ENCODE measurements at regions not wholly inside any gene's neighbourhood (a gene's known extent, or its start where the extent isn't known, plus 50 kb on each side); places are given as distances from the start of the nearest gene placed in this dataset.

DNA sequence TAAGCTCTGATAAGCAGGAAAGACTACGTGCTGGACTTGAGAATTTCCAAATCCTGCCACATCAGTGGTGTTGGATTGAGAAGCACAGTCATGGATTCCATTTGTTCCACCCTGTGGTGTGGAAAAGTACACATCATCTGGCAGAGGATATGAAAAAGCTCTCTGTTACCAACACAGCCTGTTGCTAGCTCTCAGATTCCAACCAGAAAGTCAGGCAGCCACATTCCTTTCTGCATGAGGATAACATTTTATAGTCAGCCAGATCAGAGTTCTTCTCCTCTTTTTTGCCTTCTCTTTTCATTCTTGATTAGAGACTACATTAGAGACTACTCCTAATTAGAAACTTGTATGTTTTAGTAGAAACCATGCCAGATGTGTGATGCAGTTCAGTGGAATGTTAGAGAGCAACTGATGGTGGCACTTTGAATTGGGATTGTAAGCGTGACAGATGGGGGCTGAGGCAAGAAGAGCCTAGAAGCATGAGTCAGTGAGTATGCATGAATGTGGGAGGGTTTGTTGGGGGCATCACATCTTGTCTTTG, 61.2 kb upstream of the STXBP6 start:
- POLR2A ChIA-PET = no interaction called here
- CTCF ChIA-PET = no interaction called here

- ChIA-PET POLR2A (no interaction called here), CTCF (no interaction called here)
Observed at GRCh38 chr14:25110106-25110505, 60.2 kb upstream of the STXBP6 start.

GRCh38 chr14:25108959-25109358, 59.0 kb upstream of the STXBP6 start:
- CTCF ChIA-PET = interaction anchor here (1.1 kb wide), 1 partner anchor 24 kb away, joined by 3 read pairs; no protein-coding TSS in a partner anchor
- POLR2A ChIA-PET = no interaction called here

DNA sequence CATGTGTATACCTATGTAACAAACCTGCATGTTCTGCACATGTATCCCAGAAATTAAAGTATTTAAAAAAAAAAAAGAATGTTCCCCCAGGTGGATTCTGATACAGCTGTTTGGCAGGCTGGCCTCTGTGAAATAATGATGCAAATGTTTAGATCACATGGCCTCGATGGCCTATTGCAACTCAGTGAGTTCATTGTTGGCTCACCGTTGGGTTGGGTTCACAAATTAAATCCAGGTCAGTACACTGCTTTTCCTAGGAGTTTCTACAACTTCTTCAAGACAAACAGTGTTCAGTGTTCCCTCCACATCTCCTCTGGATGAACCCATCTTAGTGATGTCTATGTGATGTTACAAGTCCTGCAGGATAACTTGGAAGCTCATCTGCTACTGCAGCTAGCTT, 58.3 kb upstream of the STXBP6 start:
- POLR2A ChIA-PET = no interaction called here

DNA sequence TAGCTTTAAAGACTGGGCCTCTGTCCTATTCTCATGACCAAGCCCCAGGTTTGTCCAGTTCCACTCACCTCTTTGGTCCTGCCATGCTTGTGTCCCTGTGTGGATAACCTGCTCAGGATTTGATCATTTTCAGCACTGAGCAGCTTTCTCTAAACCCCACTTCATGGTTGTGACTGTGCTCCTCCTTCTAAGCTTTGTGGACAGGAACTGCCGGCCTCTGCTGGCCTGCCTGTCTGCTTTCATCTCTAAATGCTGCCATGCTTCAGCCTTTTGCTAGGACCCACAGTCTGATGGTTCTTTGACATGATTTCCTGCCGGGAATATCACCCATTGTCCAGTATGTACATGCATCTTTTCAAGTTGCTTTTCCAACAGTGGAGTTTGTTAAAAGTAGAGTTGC, 53.9 kb upstream of the STXBP6 start:
- ChIA-PET CTCF (no interaction called here), POLR2A (no interaction called here)

More for the DNA sequence above, 58.3 kb upstream of the STXBP6 start:
- CTCF ChIA-PET = interaction anchor here (1.1 kb wide), 1 partner anchor 24 kb away, joined by 3 read pairs; no protein-coding TSS in a partner anchor

DNA sequence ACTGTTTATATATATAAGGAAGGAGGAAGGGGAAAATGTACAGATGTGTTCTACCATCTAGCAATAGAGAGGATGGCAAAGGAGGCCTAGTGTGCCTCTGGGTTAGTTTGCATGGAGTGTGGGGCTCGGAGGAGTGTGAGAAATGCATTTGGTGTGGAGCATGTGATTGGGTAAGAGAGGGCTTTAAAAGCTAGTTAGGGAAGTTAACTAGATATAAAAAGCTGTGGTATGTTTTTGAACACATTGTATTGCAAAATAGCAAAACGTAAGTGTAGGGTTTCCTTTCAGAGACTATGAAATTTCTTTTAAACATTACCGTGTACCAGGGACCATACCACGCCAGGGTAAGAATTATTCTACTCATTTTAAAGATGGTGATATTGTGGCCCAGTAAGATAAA, 53.3 kb upstream of the STXBP6 start:
- CTCF ChIA-PET = no interaction called here
- POLR2A ChIA-PET = no interaction called here

DNA sequence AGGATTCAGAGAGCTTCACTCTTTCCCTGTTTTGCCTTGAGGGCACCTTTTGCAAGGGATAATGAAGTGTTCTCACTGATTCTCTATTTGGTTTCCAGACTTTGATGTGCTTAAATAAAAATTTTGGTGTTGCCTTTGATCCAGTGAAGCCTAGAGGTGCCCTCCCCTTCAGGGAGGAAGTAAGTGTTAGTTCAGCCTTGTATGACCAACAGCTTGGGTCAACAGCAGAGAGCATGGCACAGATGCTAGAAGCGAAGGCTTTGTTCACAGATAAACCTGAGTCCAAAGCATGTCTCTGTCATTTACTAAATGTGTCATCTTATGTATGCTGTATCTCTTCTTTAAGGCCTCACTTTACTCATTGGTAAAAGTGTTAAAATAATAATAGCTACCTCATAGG, 52.8 kb upstream of the STXBP6 start:
- POLR2A ChIA-PET = no interaction called here
- CTCF ChIA-PET = no interaction called here

- ChIA-PET POLR2A (no interaction called here), CTCF (no interaction called here)
Observed at GRCh38 chr14:25101276-25101675, 51.3 kb upstream of the STXBP6 start.

Measured in activated CD8-positive, alpha-beta memory T cell treated with anti-CD3 and anti-CD28 coated beads for 36 hours (primary cell).